ENCODE measurements at regions not wholly inside any gene's neighbourhood (a gene's known extent, or its start where the extent isn't known, plus 50 kb on each side); places are given as distances from the start of the nearest gene placed in this dataset.

DNA sequence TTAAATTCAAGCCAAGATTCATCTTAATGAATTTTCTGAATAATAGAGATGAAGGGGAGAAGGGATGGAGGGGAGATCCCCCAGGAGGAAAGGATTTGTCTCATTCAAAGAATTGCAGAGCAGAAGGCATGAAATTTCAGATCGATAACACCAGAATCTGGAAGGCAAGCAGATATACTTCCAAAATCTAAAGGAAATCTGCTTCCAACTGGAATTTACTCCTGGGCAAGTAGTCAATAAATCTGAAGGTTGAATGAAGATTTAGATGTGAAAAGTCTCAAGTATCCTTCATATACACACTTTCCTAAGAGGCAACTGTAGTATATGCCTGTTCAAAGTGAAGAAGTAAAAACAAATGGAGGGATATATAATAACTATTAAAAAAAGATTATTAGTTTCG lies 1190.8 kb upstream of the CELF4 start:
- TF ChIP-seq POLR2A (IDR thresholded peaks at IDR 0.05): no peak
- TF ChIP-seq, protein P1, sequence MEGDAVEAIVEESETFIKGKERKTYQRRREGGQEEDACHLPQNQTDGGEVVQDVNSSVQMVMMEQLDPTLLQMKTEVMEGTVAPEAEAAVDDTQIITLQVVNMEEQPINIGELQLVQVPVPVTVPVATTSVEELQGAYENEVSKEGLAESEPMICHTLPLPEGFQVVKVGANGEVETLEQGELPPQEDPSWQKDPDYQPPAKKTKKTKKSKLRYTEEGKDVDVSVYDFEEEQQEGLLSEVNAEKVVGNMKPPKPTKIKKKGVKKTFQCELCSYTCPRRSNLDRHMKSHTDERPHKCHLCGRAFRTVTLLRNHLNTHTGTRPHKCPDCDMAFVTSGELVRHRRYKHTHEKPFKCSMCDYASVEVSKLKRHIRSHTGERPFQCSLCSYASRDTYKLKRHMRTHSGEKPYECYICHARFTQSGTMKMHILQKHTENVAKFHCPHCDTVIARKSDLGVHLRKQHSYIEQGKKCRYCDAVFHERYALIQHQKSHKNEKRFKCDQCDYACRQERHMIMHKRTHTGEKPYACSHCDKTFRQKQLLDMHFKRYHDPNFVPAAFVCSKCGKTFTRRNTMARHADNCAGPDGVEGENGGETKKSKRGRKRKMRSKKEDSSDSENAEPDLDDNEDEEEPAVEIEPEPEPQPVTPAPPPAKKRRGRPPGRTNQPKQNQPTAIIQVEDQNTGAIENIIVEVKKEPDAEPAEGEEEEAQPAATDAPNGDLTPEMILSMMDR (IDR thresholded peaks at IDR 0.05): no peak
